Panc1 (cell line): ENCODE measurements at regions not wholly inside any gene's neighbourhood (a gene's known extent, or its start where the extent isn't known, plus 50 kb on each side); places are given as distances from the start of the nearest gene placed in this dataset.
A peak's percentile ranks its signal among the peaks of the same experiment; 100 is the strongest.
"Not testable (repeated sequence)": the region's sequence is repeated elsewhere in the genome, so short reads cannot be mapped to it uniquely, and the experiment has no call there.

Source experiments
- ATAC-seq: fragments of 200-7000 bp; cut with Tn5 transposase; 2 replicates; pipeline ENCODE4 v1.9.1; 2020; ENCODE audit warnings: mild to moderate bottlenecking, moderate library complexity
- BruUV-seq: library from RNA; stranded (reverse); fragments of 400-500 nt; replicated peaks from 2 replicates; lab custom pipeline; 2021; lab: Mats Ljungman, UMichigan
- CTCF ChIA-PET: fragments of 300-600 bp; sonication (Branson Sonifier 250); formaldehyde crosslinking; loops from one replicate; lab custom pipeline; 2022; ENCODE audit warnings: antibody characterized with exemption; lab: Charles Lee
- POLR2A ChIA-PET: fragments of 300-600 bp; sonication (Branson Sonifier 250); formaldehyde crosslinking; loops from one replicate; lab custom pipeline; 2022; ENCODE audit warnings: antibody characterized with exemption; lab: Charles Lee
- DNase-seq: peaks from one replicate; pipeline ENCODE4 v3.0.0-alpha.2; 2010; ENCODE audit warnings: low read depth, low spot score
- H3K27ac ChIP-seq: 2 replicates; pipeline ENCODE4 v1.5.1; 2011; ENCODE audit warnings: mild to moderate bottlenecking, low read length, inconsistent platforms
- H3K27me3 ChIP-seq: fragments of 200-500 bp; sonication (Bioruptor generic); 2 replicates; pipeline ENCODE4 v1.6.0; 2014; ENCODE audit warnings: low read length, inconsistent platforms; ENCODE audit not compliant: control insufficient read depth, insufficient read depth
- H3K36me3 ChIP-seq: fragments of 200-500 bp; sonication (Bioruptor generic); 2 replicates; pipeline ENCODE4 v1.5.1; 2014; ENCODE audit warnings: inconsistent platforms, mild to moderate bottlenecking, low read length, moderate library complexity; ENCODE audit not compliant: control insufficient read depth, insufficient read depth
- H3K4me1 ChIP-seq: 2 replicates; pipeline ENCODE4 v1.5.1; 2011; ENCODE audit warnings: inconsistent platforms, mild to moderate bottlenecking, low read length, moderate library complexity; ENCODE audit not compliant: control insufficient read depth, insufficient read depth
- H3K4me3 ChIP-seq, 2 experiments: 2 replicates each; pipeline ENCODE4 v1.5.1; 2011 to 2012; ENCODE audit warnings: low read depth in 2 of 2, low read length in 2 of 2, mild to moderate bottlenecking in 2 of 2, inconsistent platforms in 1 of 2, moderate library complexity in 1 of 2
- H3K9me3 ChIP-seq: fragments of 200-500 bp; sonication (Bioruptor generic); 2 replicates; pipeline ENCODE4 v1.5.1; 2014; ENCODE audit warnings: low read depth, mild to moderate bottlenecking, inconsistent platforms, low read length, moderate library complexity; ENCODE audit not compliant: control insufficient read depth, insufficient read depth
- in situ Hi-C: cut with HindIII; loops from 2 replicates; pipeline ENCODE4 v1.10.0; 2016; ENCODE audit warnings: low sequenced_read_pairs, low pct_unique_long_range_greater_than_20kb
- intact Hi-C: fragments of 100-400 bp; cut with micrococcal nuclease; formaldehyde crosslinking; loops from one replicate; pipeline ENCODE4 v1.10.0; 2022; ENCODE audit not compliant: unreplicated experiment

DNA sequence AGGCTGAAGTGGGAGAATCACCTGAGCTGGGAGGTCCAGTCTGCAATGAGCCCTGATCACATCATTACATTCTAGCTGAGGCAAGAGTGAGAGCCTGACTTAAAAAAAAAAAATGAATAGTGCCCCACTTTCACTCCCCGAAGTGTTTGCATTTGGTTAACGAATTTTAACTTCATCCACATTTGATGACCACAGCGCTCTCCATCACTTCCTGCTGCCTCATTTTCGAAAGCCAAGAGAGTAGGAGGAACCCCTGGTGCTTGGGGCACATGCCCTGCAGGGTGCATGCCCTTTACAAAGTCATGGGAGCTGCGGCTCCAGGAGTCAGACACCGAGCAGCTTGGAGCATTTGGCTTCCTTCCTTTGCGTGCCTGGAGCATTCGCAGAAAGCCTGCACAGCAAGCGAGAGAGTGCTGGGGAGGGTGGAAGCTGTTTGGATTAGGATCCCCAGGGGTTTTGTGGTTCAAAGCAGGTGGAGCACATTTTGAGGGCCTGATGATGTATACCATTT, 119.1 kb upstream of the METTL14 start:
- BruUV-seq, in situ Hi-C loops, H3K9me3 ChIP-seq, H3K27me3 ChIP-seq, H3K4me3 ChIP-seq, H3K36me3 ChIP-seq, CTCF ChIA-PET, DNase-seq, H3K27ac ChIP-seq, intact Hi-C loops, POLR2A ChIA-PET, H3K4me1 ChIP-seq: not testable (repeated sequence)
- ATAC-seq = peak; percentile 69; the same call in 1 of the 2 replicates

- in situ Hi-C loops, ATAC-seq, H3K9me3 ChIP-seq, BruUV-seq, H3K4me1 ChIP-seq, H3K27me3 ChIP-seq, H3K27ac ChIP-seq, CTCF ChIA-PET, DNase-seq, H3K36me3 ChIP-seq, POLR2A ChIA-PET, H3K4me3 ChIP-seq, intact Hi-C loops: not testable (repeated sequence)
These were observed 112.2 kb upstream of the METTL14 start for GRCh38 chr4:118572991-118573390.

DNA sequence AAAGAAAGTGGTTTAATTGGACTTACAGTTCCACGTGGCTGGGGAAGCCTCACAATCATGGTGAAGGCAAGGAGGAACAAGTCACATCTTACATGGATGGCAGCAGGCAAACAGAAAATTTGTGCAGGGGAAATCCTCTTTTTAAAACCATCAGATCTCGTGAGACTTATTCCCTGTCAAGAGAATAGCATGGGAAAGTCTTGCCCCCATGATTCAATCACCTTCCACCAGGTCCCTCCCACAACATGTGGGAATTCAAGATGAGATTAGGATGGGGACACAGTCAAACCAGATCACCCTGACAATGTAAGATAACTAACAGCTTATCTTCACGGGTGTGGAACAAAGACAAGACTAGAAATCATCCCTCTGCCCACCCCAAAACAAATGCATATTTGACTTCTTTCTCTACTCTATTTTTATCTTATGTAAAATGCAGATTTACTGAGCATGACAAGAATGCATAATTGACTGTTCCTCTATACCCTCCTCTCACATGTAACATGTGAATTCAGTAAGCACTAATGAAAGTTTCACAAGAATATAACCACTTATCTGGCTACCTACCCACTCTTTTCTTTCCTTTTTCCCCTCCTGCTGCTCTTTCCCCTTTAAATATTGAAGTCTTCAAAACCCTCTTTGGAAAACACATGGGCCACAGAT, 110.8 kb upstream of the METTL14 start:
- POLR2A ChIA-PET, BruUV-seq, CTCF ChIA-PET, H3K9me3 ChIP-seq, H3K27me3 ChIP-seq, intact Hi-C loops, H3K4me3 ChIP-seq, H3K36me3 ChIP-seq, DNase-seq, in situ Hi-C loops, H3K27ac ChIP-seq, H3K4me1 ChIP-seq, ATAC-seq: not testable (repeated sequence)

DNA sequence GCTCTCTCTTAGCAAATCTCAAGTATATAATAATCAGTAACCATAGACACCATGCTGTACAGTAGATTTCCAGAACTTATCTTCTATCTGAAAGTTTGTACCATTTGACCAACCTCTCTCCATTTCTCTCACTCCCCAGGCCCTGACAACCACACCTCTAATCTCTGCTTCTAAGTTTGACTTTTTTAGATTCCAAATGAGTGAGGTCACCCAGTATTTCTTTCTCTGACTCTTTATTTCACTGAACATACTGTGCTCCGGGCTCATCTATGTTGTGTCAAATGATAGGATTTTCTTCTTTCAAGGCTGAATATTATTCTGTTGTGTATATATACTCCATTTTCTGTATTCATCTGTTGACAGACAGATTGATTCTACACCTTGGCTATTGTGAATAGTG, 110.1 kb upstream of the METTL14 start:
- H3K4me3 ChIP-seq, ATAC-seq, CTCF ChIA-PET, H3K4me1 ChIP-seq, POLR2A ChIA-PET, H3K27me3 ChIP-seq, DNase-seq, in situ Hi-C loops, H3K36me3 ChIP-seq, H3K9me3 ChIP-seq, BruUV-seq, intact Hi-C loops, H3K27ac ChIP-seq: not testable (repeated sequence)

GRCh38 chr4:118575726-118576125, 109.5 kb upstream of the METTL14 start:
- in situ Hi-C loops, CTCF ChIA-PET, POLR2A ChIA-PET, H3K4me1 ChIP-seq, H3K27me3 ChIP-seq, H3K4me3 ChIP-seq, BruUV-seq, H3K36me3 ChIP-seq, H3K9me3 ChIP-seq, ATAC-seq, DNase-seq, H3K27ac ChIP-seq, intact Hi-C loops: not testable (repeated sequence)

- DNase-seq, CTCF ChIA-PET, H3K36me3 ChIP-seq, H3K27me3 ChIP-seq, ATAC-seq, intact Hi-C loops, H3K4me1 ChIP-seq, BruUV-seq, POLR2A ChIA-PET, H3K27ac ChIP-seq, H3K9me3 ChIP-seq, H3K4me3 ChIP-seq, in situ Hi-C loops: not testable (repeated sequence)
These were observed 108.4 kb upstream of the METTL14 start for GRCh38 chr4:118576709-118577219.
